ENCODE measurements at regions not wholly inside any gene's neighbourhood (a gene's known extent, or its start where the extent isn't known, plus 50 kb on each side); places are given as distances from the start of the nearest gene placed in this dataset.
"Not testable (repeated sequence)": the region's sequence is repeated elsewhere in the genome, so short reads cannot be mapped to it uniquely, and the experiment has no call there.

- DNase-seq, result no peak
Measured at GRCh38 chr12:23281295-23281694, 656.3 kb downstream of the ETNK1 start.

- DNase-seq, result no peak
Measured at GRCh38 chr12:23282701-23283100, 657.7 kb downstream of the ETNK1 start.

- not testable (repeated sequence) for DNase-seq
Measured at GRCh38 chr12:23285764-23286530, 661.0 kb downstream of the ETNK1 start.

GRCh38 chr12:23290627-23291330 lies 658.7 kb downstream of the SOX5 start:
- no peak for DNase-seq

- no peak for DNase-seq
Measured at GRCh38 chr12:23303220-23303619, 646.2 kb downstream of the SOX5 start.

- no peak for DNase-seq
Measured at GRCh38 chr12:23303821-23304220, 645.6 kb downstream of the SOX5 start.

GRCh38 chr12:23333938-23334337 lies 615.5 kb downstream of the SOX5 start:
- DNase-seq, result no peak

GRCh38 chr12:23335593-23335992 lies 613.9 kb downstream of the SOX5 start:
- DNase-seq, result no peak

- DNase-seq, result no peak
Measured at GRCh38 chr12:23337213-23337612, 612.3 kb downstream of the SOX5 start.

- no peak for DNase-seq
Measured at GRCh38 chr12:23340351-23340750, 609.1 kb downstream of the SOX5 start.

GRCh38 chr12:23342407-23342806 lies 607.1 kb downstream of the SOX5 start:
- no peak for DNase-seq

- DNase-seq, result no peak
Measured at GRCh38 chr12:23349564-23349963, 599.9 kb downstream of the SOX5 start.

GRCh38 chr12:23350808-23351207 lies 598.7 kb downstream of the SOX5 start:
- no peak for DNase-seq

- DNase-seq, result no peak
Measured at GRCh38 chr12:23352670-23353069, 596.8 kb downstream of the SOX5 start.

GRCh38 chr12:23354800-23355199 lies 594.7 kb downstream of the SOX5 start:
- no peak for DNase-seq

- DNase-seq, result no peak
Measured at GRCh38 chr12:23356440-23356839, 593.0 kb downstream of the SOX5 start.

- no peak for DNase-seq
Measured at GRCh38 chr12:23356927-23357708, 592.4 kb downstream of the SOX5 start.

- no peak for DNase-seq
Measured at GRCh38 chr12:23359975-23360701, 589.3 kb downstream of the SOX5 start.

- no peak for DNase-seq
Measured at GRCh38 chr12:23361971-23362370, 587.5 kb downstream of the SOX5 start.

GRCh38 chr12:23368590-23368989 lies 580.9 kb downstream of the SOX5 start:
- DNase-seq, result no peak

- no peak for DNase-seq
Measured at GRCh38 chr12:23375621-23376020, 573.8 kb downstream of the SOX5 start.

- no peak for DNase-seq
Measured at GRCh38 chr12:23376238-23376637, 573.2 kb downstream of the SOX5 start.

All from CD4-positive, alpha-beta T cell treated with Interleukin-17A for 1 hour (primary cell).